ENCODE measurements at regions not wholly inside any gene's neighbourhood (a gene's known extent, or its start where the extent isn't known, plus 50 kb on each side); places are given as distances from the start of the nearest gene placed in this dataset.

DNA sequence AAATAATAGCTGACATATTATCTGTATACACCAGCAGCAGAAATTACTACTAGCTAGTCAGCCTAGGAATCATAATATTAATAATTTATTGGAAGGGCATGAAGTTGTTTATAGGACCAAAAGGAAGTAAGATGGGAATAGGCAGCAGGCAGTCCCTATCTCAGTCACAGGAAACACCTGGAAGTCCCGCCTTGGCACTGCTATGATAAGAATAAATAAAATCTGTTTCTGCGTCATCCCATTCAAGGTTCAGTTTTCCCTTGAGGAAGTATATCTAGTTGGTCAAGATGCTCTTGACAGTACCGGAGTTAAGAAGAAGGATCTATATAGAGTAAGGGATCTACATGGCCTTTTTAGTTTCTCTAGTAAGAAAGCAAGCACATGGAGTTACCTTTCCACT is 830.8 kb downstream of the DIAPH3 start:
- Histone ChIP-seq H3K4me3 (ENCODE audit: control insufficient read depth in 1 of 7, extremely low read depth in 1 of 7, insufficient read depth in 4 of 7, low read depth in 2 of 7, low read length in 6 of 7) (no peak overlapping the region), H3K36me3 (ENCODE audit: control insufficient read depth in 4 of 4, insufficient read depth in 4 of 4, low read length in 3 of 4) (no peaks in the 10 kb centered on the region), H3K4me1 (ENCODE audit: control extremely low read depth in 1 of 4, control insufficient read depth in 4 of 4, insufficient read depth in 4 of 4, low read length in 3 of 4) (peaks cover 0 to 11% (median 5%) of the 10 kb centered on the region in 4 experiments), H3K27me3 (replicated peaks in 2 of 5; ENCODE audit: control insufficient read depth in 4 of 5, insufficient read depth in 5 of 5, low read length in 4 of 5) (no peaks in the 10 kb centered on the region), H3K9me3 (ENCODE audit: control extremely low read depth in 1 of 5, control insufficient read depth in 4 of 5, insufficient read depth in 2 of 5, low read depth in 1 of 5, low read length in 4 of 5) (no peaks in the 10 kb centered on the region), H3K27ac (ENCODE audit: insufficient read depth in 1 of 2, low read depth in 1 of 2, low read length in 2 of 2, poor library complexity in 1 of 2, severe bottlenecking in 2 of 2) (no peak overlapping the region)
- ChIA-PET CTCF (no interaction called here), POLR2A (no interaction called here)
- peak; percentile 0 to 10 (median 7) for DNase-seq
- 83% methylated on average over 1 of the region's 3 CpGs for WGBS (ENCODE audit: insufficient coverage)

DNA sequence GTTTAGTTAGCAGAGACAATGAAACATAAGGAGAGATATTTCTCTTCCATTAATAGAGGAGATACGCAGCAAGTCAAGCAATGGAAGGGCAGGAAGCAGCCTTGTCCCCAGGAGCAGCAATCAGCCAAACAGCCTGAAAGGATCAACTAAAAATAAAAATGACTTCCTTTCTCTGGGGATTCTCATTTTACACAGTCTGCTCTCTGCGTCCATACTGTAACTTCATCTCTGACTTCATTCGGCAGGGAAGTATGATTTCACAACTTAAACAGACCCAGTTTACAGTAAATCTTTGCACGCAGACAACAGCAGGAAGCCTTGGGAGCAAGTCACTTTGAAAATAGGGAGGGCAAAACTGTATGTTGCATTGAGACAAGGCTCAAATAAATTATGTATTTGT is 826.7 kb downstream of the DIAPH3 start:
- Histone ChIP-seq H3K4me1 (ENCODE audit: control extremely low read depth in 1 of 4, control insufficient read depth in 4 of 4, insufficient read depth in 4 of 4, low read length in 3 of 4) (peaks cover 0 to 11% (median 5%) of the 10 kb centered on the region in 4 experiments), H3K36me3 (ENCODE audit: control insufficient read depth in 4 of 4, insufficient read depth in 4 of 4, low read length in 3 of 4) (no peaks in the 10 kb centered on the region), H3K27me3 (replicated peaks in 2 of 5; ENCODE audit: control insufficient read depth in 4 of 5, insufficient read depth in 5 of 5, low read length in 4 of 5) (no peaks in the 10 kb centered on the region), H3K27ac (ENCODE audit: insufficient read depth in 1 of 2, low read depth in 1 of 2, low read length in 2 of 2, poor library complexity in 1 of 2, severe bottlenecking in 2 of 2) (no peak overlapping the region), H3K4me3 (ENCODE audit: control insufficient read depth in 1 of 7, extremely low read depth in 1 of 7, insufficient read depth in 4 of 7, low read depth in 2 of 7, low read length in 6 of 7) (peak overlapping the region in 2 of 7 experiments; percentile 34 to 45), H3K9me3 (ENCODE audit: control extremely low read depth in 1 of 5, control insufficient read depth in 4 of 5, insufficient read depth in 2 of 5, low read depth in 1 of 5, low read length in 4 of 5) (no peaks in the 10 kb centered on the region)
- CTCF ChIA-PET = interaction anchor here (1.4 kb wide), 1 partner anchor 9 kb away, joined by 4 read pairs; no protein-coding TSS in a partner anchor
- POLR2A ChIA-PET = no interaction called here
- peak in 1 of 3 donors; percentile 23 for DNase-seq
- WGBS (ENCODE audit: insufficient coverage) = 54% methylated on average over 3 of the region's 4 CpGs

DNA sequence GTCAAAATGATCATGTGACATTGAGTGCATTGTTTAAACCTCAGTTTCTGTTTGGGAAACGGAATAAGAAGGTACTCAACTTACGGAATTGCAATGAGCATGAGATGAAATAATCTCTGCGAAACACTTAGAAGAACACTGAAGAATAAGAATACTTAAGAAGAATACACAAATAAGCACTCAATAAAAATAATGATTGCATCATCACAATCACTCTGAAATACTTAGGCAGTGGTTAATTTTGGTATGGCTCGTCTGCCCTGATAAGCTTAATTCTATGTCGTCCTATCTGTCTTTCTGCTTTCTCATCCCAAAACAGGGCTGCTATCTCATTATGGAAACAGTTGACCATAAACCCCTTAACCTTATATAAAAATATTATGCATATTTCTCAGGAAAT is 823.6 kb downstream of the DIAPH3 start:
- POLR2A ChIA-PET = no interaction called here
- Histone ChIP-seq H3K4me1 (ENCODE audit: control extremely low read depth in 1 of 4, control insufficient read depth in 4 of 4, insufficient read depth in 4 of 4, low read length in 3 of 4) (peaks cover 0 to 9% (median 3%) of the 10 kb centered on the region in 4 experiments), H3K9me3 (ENCODE audit: control extremely low read depth in 1 of 5, control insufficient read depth in 4 of 5, insufficient read depth in 2 of 5, low read depth in 1 of 5, low read length in 4 of 5) (no peaks in the 10 kb centered on the region), H3K27ac (ENCODE audit: insufficient read depth in 1 of 2, low read depth in 1 of 2, low read length in 2 of 2, poor library complexity in 1 of 2, severe bottlenecking in 2 of 2) (no peak overlapping the region), H3K4me3 (ENCODE audit: control insufficient read depth in 1 of 7, extremely low read depth in 1 of 7, insufficient read depth in 4 of 7, low read depth in 2 of 7, low read length in 6 of 7) (no peak overlapping the region), H3K27me3 (replicated peaks in 2 of 5; ENCODE audit: control insufficient read depth in 4 of 5, insufficient read depth in 5 of 5, low read length in 4 of 5) (no peaks in the 10 kb centered on the region), H3K36me3 (ENCODE audit: control insufficient read depth in 4 of 4, insufficient read depth in 4 of 4, low read length in 3 of 4) (no peaks in the 10 kb centered on the region)
- DNase-seq = no peak
- 80% methylated on average over 1 of the region's 5 CpGs for WGBS (ENCODE audit: insufficient coverage)
- CTCF ChIA-PET = interaction anchor here (1.4 kb wide), 1 partner anchor 23 kb away, joined by 3 read pairs; no protein-coding TSS in a partner anchor

DNA sequence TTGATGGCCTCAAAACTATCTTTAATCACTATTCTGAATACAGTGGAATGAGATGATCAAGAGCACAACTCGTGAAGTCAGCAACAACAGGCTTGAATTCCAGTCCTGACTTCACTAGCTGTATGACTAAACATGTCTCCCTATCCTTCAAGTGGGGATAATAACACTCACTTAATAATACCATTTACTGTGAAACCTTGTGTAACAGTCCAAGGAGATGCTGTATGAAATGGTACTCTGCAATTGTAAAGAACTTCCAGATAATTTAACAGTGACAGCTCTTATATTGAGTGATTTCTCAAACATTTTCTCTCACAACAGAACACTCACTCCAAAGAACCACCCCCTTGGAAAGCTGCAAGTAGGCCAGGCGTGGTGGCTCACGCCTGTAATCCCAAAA is 823.1 kb downstream of the DIAPH3 start:
- WGBS (ENCODE audit: insufficient coverage) = 62% methylated on average over 3 of the region's 3 CpGs
- DNase-seq = no peak
- ChIA-PET CTCF (no interaction called here), POLR2A (no interaction called here)
- Histone ChIP-seq H3K27me3 (replicated peaks in 2 of 5; ENCODE audit: control insufficient read depth in 4 of 5, insufficient read depth in 5 of 5, low read length in 4 of 5) (no peaks in the 10 kb centered on the region), H3K4me3 (ENCODE audit: control insufficient read depth in 1 of 7, extremely low read depth in 1 of 7, insufficient read depth in 4 of 7, low read depth in 2 of 7, low read length in 6 of 7) (no peak overlapping the region), H3K36me3 (ENCODE audit: control insufficient read depth in 4 of 4, insufficient read depth in 4 of 4, low read length in 3 of 4) (no peaks in the 10 kb centered on the region), H3K9me3 (ENCODE audit: control extremely low read depth in 1 of 5, control insufficient read depth in 4 of 5, insufficient read depth in 2 of 5, low read depth in 1 of 5, low read length in 4 of 5) (no peaks in the 10 kb centered on the region), H3K4me1 (ENCODE audit: control extremely low read depth in 1 of 4, control insufficient read depth in 4 of 4, insufficient read depth in 4 of 4, low read length in 3 of 4) (peaks cover 0 to 9% (median 3%) of the 10 kb centered on the region in 4 experiments), H3K27ac (ENCODE audit: insufficient read depth in 1 of 2, low read depth in 1 of 2, low read length in 2 of 2, poor library complexity in 1 of 2, severe bottlenecking in 2 of 2) (no peak overlapping the region)

DNA sequence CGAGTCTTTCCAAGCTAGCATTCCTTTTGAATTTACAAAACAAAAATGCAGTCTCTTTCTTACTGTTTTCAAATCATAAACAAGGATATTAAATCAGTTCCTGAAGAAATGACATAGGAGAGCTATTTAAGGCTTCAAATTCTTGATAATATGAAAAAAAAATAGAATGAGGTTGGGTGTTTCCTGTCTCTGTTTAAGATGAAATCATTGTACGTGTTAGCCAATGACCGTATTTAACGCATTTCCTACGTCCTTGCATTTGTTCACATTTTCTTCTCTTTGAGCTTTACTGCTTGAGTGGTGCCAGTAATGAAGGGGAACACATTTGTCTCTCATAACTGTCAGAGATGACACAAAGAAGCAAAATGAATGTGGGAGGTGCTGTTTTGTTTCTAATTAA is 821.3 kb downstream of the DIAPH3 start:
- H3K36me3 ChIP-seq (ENCODE audit: control insufficient read depth in 4 of 4, insufficient read depth in 4 of 4, low read length in 3 of 4) = no peaks in the 10 kb centered on the region
- no peaks in the 10 kb centered on the region for H3K27me3 ChIP-seq (replicated peaks in 2 of 5; ENCODE audit: control insufficient read depth in 4 of 5, insufficient read depth in 5 of 5, low read length in 4 of 5)
- ChIA-PET POLR2A (no interaction called here), CTCF (interaction anchor here (0.6 to 1.3 kb wide), 2 partner anchors 41 to 93 kb away, joined by 3 read pairs; no protein-coding TSS in a partner anchor)
- H3K9me3 ChIP-seq (ENCODE audit: control extremely low read depth in 1 of 5, control insufficient read depth in 4 of 5, insufficient read depth in 2 of 5, low read depth in 1 of 5, low read length in 4 of 5) = no peaks in the 10 kb centered on the region
- no peak overlapping the region for H3K27ac ChIP-seq (ENCODE audit: insufficient read depth in 1 of 2, low read depth in 1 of 2, low read length in 2 of 2, poor library complexity in 1 of 2, severe bottlenecking in 2 of 2)
- 91% methylated on average over 4 of the region's 5 CpGs for WGBS (ENCODE audit: insufficient coverage)
- no peak overlapping the region for H3K4me3 ChIP-seq (ENCODE audit: control insufficient read depth in 1 of 7, extremely low read depth in 1 of 7, insufficient read depth in 4 of 7, low read depth in 2 of 7, low read length in 6 of 7)
- no peak for DNase-seq
- peaks cover 0 to 1% (median under 1%) of the 10 kb centered on the region in 4 experiments for H3K4me1 ChIP-seq (ENCODE audit: control extremely low read depth in 1 of 4, control insufficient read depth in 4 of 4, insufficient read depth in 4 of 4, low read length in 3 of 4)

DNA sequence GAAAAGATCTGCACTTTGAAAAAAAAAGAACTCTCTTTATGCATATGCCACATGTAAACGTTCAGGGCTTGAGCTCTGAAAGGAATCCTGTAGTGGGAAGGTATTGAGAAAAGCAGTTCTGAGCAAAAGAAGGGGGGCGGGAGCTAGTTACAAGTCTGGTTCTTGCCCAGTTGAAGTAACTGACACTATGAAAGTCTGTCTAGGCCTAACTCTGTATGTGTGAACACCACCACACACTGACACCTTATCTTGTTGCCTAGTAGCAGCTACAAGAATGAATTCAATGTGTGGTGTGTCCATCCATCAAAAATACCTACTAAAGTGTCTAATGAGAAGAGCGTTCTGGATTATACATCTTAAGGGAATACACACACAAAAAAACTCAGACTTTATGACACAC is 820.6 kb downstream of the DIAPH3 start:
- no peak overlapping the region for H3K4me3 ChIP-seq (ENCODE audit: control insufficient read depth in 1 of 7, extremely low read depth in 1 of 7, insufficient read depth in 4 of 7, low read depth in 2 of 7, low read length in 6 of 7)
- no peaks in the 10 kb centered on the region for H3K4me1 ChIP-seq (ENCODE audit: control extremely low read depth in 1 of 4, control insufficient read depth in 4 of 4, insufficient read depth in 4 of 4, low read length in 3 of 4)
- ChIA-PET POLR2A (no interaction called here), CTCF (no interaction called here)
- H3K27ac ChIP-seq (ENCODE audit: insufficient read depth in 1 of 2, low read depth in 1 of 2, low read length in 2 of 2, poor library complexity in 1 of 2, severe bottlenecking in 2 of 2) = no peak overlapping the region
- no peaks in the 10 kb centered on the region for H3K9me3 ChIP-seq (ENCODE audit: control extremely low read depth in 1 of 5, control insufficient read depth in 4 of 5, insufficient read depth in 2 of 5, low read depth in 1 of 5, low read length in 4 of 5)
- no peak for DNase-seq
- H3K27me3 ChIP-seq (replicated peaks in 2 of 5; ENCODE audit: control insufficient read depth in 4 of 5, insufficient read depth in 5 of 5, low read length in 4 of 5) = no peaks in the 10 kb centered on the region
- no CpG with 5 or more reads among the region's 3 CpGs for whole genome bisulfite sequencing (ENCODE audit: insufficient coverage)
- H3K36me3 ChIP-seq (ENCODE audit: control insufficient read depth in 4 of 4, insufficient read depth in 4 of 4, low read length in 3 of 4) = no peaks in the 10 kb centered on the region

DNA sequence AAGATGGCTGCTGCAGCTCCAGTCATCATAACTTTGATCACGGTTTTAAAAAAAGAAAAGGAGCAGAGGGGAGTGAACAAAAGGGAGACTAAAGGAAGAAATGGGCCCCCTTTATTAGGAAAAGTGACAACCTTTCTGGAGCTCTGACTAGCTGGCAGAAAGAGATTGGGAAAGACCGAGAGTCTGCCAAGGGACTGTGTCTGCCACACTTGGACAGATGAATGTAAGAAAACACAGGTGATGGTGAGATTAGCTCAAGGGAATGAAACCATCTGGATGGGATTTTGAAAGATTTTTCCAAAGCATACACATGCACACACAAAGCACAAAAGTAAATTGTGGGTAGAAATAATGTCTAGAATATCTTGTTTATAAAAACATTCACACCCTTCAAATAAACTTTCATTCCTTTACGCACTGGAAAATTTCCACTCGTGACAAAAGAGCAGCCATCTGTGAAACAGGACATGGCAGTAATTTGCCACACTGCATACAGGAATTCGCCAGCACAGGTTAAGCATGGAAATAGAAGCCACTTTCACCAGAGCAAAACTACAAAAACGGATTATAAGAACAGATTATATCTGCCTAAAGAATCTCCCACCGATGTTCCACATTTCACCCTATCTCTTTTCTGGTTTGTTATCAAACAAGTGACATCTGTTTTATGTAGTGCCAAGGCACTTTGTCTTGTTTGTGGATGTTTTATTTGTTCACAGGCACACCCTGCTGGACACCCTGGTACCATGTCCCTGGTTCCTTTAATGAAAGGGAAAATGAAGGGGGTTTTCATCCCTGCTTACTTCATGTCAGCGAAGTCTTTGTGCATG is 819.5 kb downstream of the DIAPH3 start:
- H3K4me3 ChIP-seq (ENCODE audit: control insufficient read depth in 1 of 7, extremely low read depth in 1 of 7, insufficient read depth in 4 of 7, low read depth in 2 of 7, low read length in 6 of 7) = no peak overlapping the region
- 100% methylated on average over 3 of the region's 8 CpGs for WGBS (ENCODE audit: insufficient coverage)
- no peaks in the 10 kb centered on the region for H3K36me3 ChIP-seq (ENCODE audit: control insufficient read depth in 4 of 4, insufficient read depth in 4 of 4, low read length in 3 of 4)
- CTCF ChIA-PET = no interaction called here
- H3K27ac ChIP-seq (ENCODE audit: insufficient read depth in 1 of 2, low read depth in 1 of 2, low read length in 2 of 2, poor library complexity in 1 of 2, severe bottlenecking in 2 of 2) = no peak overlapping the region
- H3K4me1 ChIP-seq (ENCODE audit: control extremely low read depth in 1 of 4, control insufficient read depth in 4 of 4, insufficient read depth in 4 of 4, low read length in 3 of 4) = no peaks in the 10 kb centered on the region
- H3K9me3 ChIP-seq (ENCODE audit: control extremely low read depth in 1 of 5, control insufficient read depth in 4 of 5, insufficient read depth in 2 of 5, low read depth in 1 of 5, low read length in 4 of 5) = no peaks in the 10 kb centered on the region
- POLR2A ChIA-PET = no interaction called here
- no peak for DNase-seq
- H3K27me3 ChIP-seq (replicated peaks in 2 of 5; ENCODE audit: control insufficient read depth in 4 of 5, insufficient read depth in 5 of 5, low read length in 4 of 5) = no peaks in the 10 kb centered on the region
